Activated CD4-positive, CD25-positive, alpha-beta regulatory T cell treated with anti-CD3 and anti-CD28 coated beads, Interleukin-2, amount 50 U/mL, for 24 hours (primary cell): ENCODE measurements at regions not wholly inside any gene's neighbourhood (a gene's known extent, or its start where the extent isn't known, plus 50 kb on each side); places are given as distances from the start of the nearest gene placed in this dataset.
"Not testable (repeated sequence)": the region's sequence is repeated elsewhere in the genome, so short reads cannot be mapped to it uniquely, and the experiment has no call there.

Experiments
- ATAC-seq, 2 donors: fragments of 150-1000 bp; cut with Tn5 transposase; one replicate each; pipeline ENCODE4 v1.10.0; 2021; ENCODE audit warnings: mild to moderate bottlenecking in 1 of 2, moderate library complexity in 1 of 2

GRCh38 chr6:115873901-115874300 lies 186.8 kb downstream of the FRK start:
- ATAC-seq = no peak

- no peak for ATAC-seq
Observed at GRCh38 chr6:115870464-115870863, 190.2 kb downstream of the FRK start.

- no peak for ATAC-seq
Observed at GRCh38 chr6:115865914-115866313, 194.8 kb downstream of the FRK start.

GRCh38 chr6:115863211-115863610 lies 197.5 kb downstream of the FRK start:
- no peak for ATAC-seq

- ATAC-seq = not testable (repeated sequence)
Observed at GRCh38 chr6:115861658-115862057, 199.0 kb downstream of the FRK start.

- ATAC-seq = not testable (repeated sequence)
Observed at GRCh38 chr6:115859577-115859976, 201.1 kb downstream of the FRK start.

GRCh38 chr6:115854866-115855665 lies 205.6 kb downstream of the FRK start:
- ATAC-seq = no peak

- ATAC-seq = no peak
Observed at GRCh38 chr6:115847671-115848070, 213.0 kb downstream of the FRK start.

- ATAC-seq = no peak
Observed at GRCh38 chr6:115843945-115844344, 216.7 kb downstream of the FRK start.

- ATAC-seq = no peak
Observed at GRCh38 chr6:115842338-115842737, 218.4 kb downstream of the FRK start.

- ATAC-seq = no peak
Observed at GRCh38 chr6:115839583-115840181, 221.0 kb downstream of the FRK start.

- no peak for ATAC-seq
Observed at GRCh38 chr6:115838763-115839401, 221.8 kb downstream of the FRK start.

GRCh38 chr6:115838216-115838615 lies 222.5 kb downstream of the FRK start:
- no peak for ATAC-seq

- ATAC-seq = not testable (repeated sequence)
Observed at GRCh38 chr6:115836374-115836773, 224.3 kb downstream of the FRK start.

- ATAC-seq = no peak
Observed at GRCh38 chr6:115835314-115835713, 225.4 kb downstream of the FRK start.

GRCh38 chr6:115834542-115834941 lies 226.1 kb downstream of the FRK start:
- not testable (repeated sequence) for ATAC-seq

GRCh38 chr6:115832786-115833185 lies 227.9 kb downstream of the FRK start:
- ATAC-seq = no peak

- ATAC-seq = no peak
Observed at GRCh38 chr6:115832186-115832585, 228.5 kb downstream of the FRK start.

GRCh38 chr6:115830895-115831294 lies 229.8 kb downstream of the FRK start:
- ATAC-seq = no peak

- no peak for ATAC-seq
Observed at GRCh38 chr6:115821798-115822197, 238.9 kb downstream of the FRK start.

GRCh38 chr6:115819506-115819905 lies 241.2 kb downstream of the FRK start:
- ATAC-seq = no peak

GRCh38 chr6:115817161-115817560 lies 243.5 kb downstream of the FRK start:
- ATAC-seq = no peak

- no peak for ATAC-seq
Observed at GRCh38 chr6:115814907-115815306, 245.8 kb downstream of the FRK start.

GRCh38 chr6:115811541-115811940 lies 249.2 kb downstream of the FRK start:
- no peak for ATAC-seq
